Adipose tissue (tissue), 3 donors: ENCODE measurements at regions not wholly inside any gene's neighbourhood (a gene's known extent, or its start where the extent isn't known, plus 50 kb on each side); places are given as distances from the start of the nearest gene placed in this dataset.

Source experiments
- H3K27ac ChIP-seq: one replicate; pipeline ENCODE4 v1.5.1; 2013; ENCODE audit warnings: low read depth, low read length
- WGBS, 3 donors: extraction: QIAGEN DNeasy Blood & Tissue Kit; methylation state at CpG; one replicate each; pipeline ENCODE4 v1.1.7; 2013; 5-methylcytosine and 5-hydroxymethylcytosine counted together
- donor health status: healthy with polysubstance abuse.
- donor health status: Bipolar disorder and iron deficiency.
- donor health status: healthy.

DNA sequence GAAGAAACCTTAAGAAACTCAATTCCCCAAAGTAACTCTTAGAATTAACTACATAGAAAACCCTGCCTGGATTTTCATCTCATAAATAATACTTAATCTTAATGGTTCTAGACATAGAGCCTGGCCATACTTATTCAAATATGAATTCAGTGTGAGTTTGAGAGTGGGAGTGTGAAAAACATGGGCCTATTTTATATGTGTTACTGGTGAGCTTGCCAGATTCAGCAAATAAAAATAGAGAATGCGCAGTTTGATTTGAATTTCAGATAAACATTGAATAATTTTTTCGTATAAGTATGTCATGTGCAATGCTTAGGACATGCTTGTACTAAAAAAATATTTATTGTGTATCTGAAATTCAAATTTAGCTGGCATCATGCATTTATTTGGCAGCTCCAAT is 473.9 kb upstream of the FZD8 start:
- H3K27ac ChIP-seq = no peak overlapping the region
- 63 to 92% (median 89%) methylated on average over 2 of the region's 2 CpGs for WGBS, 3 donors

DNA sequence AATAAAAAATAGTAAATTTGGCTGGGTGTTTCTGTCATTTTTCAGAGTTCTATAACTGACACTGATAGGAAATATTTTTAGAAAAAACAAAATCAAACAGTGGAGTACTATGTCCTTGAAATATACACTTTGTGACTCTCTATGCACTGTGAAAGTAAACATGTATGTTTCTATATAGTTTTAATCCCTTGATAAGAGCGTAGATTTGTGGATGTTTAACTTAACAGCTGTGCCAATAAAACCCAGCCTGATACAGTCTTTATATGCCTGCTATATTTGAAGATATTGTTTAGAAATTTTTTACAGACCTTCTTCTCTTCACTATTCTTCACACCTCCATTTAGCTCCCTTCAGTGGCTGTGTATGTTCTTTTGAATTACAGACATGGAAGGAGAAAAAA is 473.3 kb upstream of the FZD8 start:
- H3K27ac ChIP-seq = no peak overlapping the region
- 49 to 93% (median 86%) methylated on average over 1 of the region's 1 CpG for WGBS, 3 donors

DNA sequence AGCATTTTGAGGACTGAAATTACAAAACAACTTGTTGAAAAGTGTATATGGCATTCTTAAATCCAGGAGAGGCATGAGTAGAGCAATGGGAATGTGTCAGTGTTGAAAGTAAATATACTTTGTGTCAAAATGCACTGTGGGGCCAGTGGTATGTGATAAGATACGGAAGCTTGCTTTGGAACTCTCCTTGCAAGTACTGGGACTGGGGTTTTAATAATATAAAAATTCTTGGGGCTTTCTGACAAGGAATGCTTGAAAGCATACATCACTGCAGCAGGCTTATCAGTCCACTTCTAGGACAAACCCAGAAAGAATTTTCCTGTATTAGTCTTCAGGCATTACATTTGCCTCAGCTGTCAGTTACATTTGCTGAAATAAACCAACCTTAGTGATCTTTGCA is 472.8 kb upstream of the FZD8 start:
- no peak overlapping the region for H3K27ac ChIP-seq
- 25 to 81% (median 70%) methylated on average over 1 of the region's 1 CpG for WGBS, 3 donors

DNA sequence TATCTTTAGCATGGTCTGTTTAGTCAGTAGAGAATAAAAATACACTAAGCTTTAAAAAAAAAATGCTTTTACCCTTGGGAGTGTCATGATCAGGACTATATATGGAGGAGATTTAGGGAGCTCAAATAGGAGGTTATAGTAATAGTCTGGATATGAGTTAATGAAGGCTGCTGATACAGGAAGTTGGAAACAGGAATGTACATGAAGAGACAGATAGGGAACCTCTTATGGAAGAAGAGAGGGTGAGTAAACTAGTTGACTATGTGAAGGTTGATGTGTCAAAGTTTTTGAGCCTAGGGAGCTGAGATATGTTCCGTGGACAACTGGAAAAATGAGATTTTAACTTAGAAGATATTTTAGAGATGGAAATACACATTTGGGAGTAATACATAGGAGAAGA is 472.0 kb upstream of the FZD8 start:
- no peak overlapping the region for H3K27ac ChIP-seq
- WGBS, 3 donors = 81 to 97% (median 85%) methylated on average over 1 of the region's 1 CpG

DNA sequence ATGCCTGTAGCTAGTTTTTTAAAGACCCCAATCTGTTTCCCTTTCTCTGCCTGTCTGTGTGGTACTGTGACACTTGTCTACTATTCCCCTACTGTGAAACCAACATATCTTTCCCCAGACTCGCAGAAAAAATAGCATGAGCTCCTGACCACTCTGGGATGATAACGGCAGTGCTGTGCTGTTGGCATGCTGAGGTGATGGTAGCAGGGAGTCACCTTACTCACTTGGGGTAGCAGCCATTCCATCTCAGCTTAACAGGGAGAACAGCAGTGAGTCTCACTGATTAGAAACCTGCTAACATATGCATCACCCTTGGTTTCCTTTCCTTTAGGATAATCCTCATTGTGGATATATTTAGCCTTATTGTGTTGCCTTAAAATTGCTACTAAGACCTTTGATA is 469.6 kb upstream of the FZD8 start:
- WGBS, 3 donors = 79 to 84% (median 83%) methylated on average over 2 of the region's 2 CpGs
- no peak overlapping the region for H3K27ac ChIP-seq

DNA sequence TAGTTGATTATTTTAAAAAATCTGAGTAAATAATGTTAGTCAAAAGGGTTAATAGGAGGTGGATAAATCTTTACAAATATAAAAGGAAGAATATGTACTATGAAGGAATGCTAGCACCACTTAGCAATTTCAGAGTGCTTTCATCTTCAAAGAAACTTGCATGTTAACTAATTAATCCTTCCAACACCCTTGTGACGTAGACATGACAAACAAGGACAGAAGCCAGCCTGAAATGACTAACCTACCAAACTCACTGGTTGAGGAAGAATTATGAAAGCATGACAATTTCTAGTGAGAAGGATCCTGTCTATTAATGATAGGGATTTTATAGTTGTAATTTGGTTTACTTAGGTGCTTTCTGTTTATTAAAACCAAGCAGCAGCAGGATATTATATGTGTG is 468.0 kb upstream of the FZD8 start:
- no peak overlapping the region for H3K27ac ChIP-seq
- 69 to 86% (median 70%) methylated on average over 1 of the region's 1 CpG for WGBS, 3 donors

DNA sequence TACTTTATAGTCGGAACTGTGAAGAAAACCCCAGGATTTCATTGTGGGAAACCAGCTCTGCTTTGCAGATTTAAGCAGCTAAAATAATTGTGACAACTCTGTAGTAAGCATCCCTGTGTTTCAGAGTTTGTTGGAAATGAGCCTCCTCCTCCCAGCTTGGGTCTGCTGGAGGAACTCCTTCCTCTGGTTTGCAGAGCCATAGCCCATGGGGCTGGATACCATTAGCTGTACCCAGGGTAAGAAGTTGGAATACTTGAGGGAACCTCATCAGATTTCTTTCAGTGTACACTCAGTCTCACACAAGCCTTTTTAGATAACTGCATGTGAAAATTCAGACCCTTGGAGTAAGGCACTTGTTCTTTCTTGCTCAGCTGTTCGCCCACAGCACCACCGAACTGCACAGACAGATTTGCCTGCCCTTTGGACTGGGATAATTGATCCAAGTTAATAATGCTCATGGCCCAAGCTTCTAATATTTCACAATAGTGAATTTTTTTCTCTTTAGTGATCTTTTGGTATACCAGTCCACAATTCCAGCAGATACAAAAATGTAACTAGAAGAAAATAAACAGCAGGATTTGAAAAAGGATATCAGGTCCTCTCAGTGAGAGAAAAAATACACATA is 467.4 kb upstream of the FZD8 start:
- 58 to 86% (median 78%) methylated on average over 3 of the region's 3 CpGs for WGBS, 3 donors
- no peak overlapping the region for H3K27ac ChIP-seq

DNA sequence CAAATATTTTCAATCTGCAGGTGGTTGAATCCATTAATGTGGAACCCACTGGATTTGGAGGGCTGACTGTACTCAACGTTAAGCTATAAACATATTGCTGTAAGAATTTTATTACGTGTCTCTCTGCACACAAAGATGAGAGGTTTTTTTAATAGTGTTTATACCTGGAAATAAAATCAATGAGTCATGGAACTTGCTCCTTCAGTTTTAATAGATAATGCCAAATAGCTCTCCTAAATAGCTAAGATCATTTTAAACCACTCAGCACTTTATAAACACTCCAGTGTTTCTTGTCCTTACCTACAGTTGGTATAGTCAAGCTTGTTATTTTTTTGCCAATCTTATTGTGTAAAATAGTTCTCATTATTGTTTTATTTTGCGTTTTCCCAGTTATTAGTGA is 455.6 kb upstream of the FZD8 start:
- no peak overlapping the region for H3K27ac ChIP-seq
- 83 to 89% (median 88%) methylated on average over 3 of the region's 3 CpGs for WGBS, 3 donors

DNA sequence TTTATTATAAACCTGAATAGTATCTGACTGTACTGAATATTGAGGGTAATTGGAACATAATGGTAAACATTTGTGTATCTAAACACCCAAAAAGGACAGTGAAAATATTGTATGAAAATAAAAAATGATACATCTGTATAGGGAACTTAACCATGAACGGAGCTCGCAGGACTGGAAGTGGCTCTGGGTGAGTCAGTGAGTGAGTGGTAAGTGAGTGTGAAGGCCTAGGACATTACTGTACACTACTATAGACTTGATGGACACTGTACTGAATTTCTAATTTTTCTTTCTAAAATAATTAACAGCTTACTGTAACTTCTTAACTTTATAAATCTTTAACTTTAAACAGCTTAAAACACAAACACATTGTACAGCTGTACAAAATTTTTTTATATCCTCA is 454.5 kb upstream of the FZD8 start:
- H3K27ac ChIP-seq = no peak overlapping the region
- WGBS, 3 donors = 69 to 98% (median 95%) methylated on average over 2 of the region's 2 CpGs

DNA sequence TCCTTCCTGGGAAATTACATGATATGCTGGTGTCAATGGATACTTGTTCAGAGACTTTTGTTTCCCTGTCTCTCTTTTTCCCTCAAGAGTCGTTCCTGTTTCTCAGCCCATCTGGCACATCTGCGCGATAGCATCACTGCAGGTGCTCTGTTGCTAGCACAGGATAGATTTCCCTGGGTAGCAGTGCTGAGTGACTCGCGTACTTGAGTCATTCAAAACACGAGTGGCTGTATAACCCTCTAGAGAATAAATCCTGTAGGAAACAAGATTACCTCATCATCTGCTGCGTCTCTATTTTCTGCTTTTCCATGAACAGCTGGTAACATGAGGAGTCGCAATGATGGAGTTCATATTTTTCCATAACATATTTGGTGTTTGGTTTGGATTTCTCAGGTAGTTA is 452.0 kb upstream of the FZD8 start:
- no peak overlapping the region for H3K27ac ChIP-seq
- WGBS, 3 donors = 57 to 78% (median 63%) methylated on average over 8 of the region's 8 CpGs

DNA sequence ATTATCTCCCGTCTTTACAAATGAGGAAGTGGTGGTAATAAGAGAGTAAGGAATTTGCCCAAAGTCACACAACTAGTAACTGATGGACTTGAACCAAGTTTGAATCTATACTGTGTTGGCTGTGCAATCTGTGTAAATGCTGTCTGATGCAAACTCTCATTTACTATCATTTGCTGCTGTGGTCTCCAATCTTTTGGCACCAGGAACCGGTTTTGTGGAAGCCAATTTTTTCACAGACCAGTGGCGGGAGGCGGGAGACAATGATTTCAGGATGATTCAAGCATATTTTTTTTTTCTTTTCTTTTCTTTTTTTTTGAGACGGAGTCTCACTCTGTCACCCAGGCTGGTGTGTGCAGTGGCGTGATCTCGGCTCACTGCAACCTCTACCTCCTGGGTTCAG is 450.0 kb upstream of the FZD8 start:
- no peak overlapping the region for H3K27ac ChIP-seq
- 78 to 85% (median 80%) methylated on average over 7 of the region's 7 CpGs for WGBS, 3 donors

DNA sequence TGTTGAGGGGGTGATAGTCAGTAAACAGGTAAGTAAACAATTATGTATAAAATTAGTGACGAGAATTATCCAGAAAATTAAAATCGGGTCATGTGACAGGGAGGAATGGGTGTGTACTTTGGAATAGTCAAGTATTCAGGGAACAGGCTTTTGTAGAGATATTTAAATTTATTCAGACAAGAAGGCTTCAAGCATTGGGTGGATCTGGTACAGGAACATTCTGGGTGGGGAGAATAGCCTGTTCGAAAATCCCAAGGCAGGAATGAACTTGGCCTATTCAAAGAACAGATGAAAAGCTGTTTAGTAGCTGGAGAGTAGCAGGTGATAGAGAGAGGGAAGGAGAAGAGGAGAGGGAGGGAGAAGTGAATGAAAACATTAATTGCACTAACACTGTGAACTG is 448.9 kb upstream of the FZD8 start:
- no peak overlapping the region for H3K27ac ChIP-seq
- 87 to 93% (median 91%) methylated on average over 3 of the region's 3 CpGs for WGBS, 3 donors

DNA sequence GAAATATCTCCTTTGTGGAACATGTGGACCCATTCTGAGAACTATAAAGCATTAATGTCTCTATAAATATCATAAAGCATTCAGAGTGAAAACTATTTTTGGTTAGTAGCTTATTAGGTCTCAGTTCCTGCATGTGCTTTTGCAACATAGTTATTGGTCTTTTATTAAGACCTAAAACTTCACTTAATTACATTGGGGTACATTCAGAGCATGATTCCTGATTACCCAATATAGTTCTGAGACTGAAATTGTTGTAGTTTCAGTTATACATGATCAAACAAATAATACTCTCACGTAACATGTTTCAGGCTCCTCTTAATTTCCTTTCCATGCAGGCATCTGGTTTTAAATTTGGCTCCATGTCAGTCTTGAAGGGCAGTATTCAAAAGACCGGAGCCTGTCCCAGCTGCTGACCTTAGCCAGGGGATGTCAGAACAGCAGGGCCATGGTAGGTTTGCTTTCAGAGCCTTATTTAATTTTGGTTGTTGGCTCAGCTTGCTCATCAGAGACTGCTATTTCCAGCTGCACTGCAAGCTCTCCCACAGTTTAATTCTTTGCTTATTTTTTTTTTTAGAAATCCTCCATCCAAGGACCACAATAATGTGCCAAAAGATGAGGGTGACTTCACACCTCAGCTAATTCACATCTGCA is 447.8 kb upstream of the FZD8 start:
- no peak overlapping the region for H3K27ac ChIP-seq
- WGBS, 3 donors = 44 to 75% (median 53%) methylated on average over 2 of the region's 2 CpGs

DNA sequence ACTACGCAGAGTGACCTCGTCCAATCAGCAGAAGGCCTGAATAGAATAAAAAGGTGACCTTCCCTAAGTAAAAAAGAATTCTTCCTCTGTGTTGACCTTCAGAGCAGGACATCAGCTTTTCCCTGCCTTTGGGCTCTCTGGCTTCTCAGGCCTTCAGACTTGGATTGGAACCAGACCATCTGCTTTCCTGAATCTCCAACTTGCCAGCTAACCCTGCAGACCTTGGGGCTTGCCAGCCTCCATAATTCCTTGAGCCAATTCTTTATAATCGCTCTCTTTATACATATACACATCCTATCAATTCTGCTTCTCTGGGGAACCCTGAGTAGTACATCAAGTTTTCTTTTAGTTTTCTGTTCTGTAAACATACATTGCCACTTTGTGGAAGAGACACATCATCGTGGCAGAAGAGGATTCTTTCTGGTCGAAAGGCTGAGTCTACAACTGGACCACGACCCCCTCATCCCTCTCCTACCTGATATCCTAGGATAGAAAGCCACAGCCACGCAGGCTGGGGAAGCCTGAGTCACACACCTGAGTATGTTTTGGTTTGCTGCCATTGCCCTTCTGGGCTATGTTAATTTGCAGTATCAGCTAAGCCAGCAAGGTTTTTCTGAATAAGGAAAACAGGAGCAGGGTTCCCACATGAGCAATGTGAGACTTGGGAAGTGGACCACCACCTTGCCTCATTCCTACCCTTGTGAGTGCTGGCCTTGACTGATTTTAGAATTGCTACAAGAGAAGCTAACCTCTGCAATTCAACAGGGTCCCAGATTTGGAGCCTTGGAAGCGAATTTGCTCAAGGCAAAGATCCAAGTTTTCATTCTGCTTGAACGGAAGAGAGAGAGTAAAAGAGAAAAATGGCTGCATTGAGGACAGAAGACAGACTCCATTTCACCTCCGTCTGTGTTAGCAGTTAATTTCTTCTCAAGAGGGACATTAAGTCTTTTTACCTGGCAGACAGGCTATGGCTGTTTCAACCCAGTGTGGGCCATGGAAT is 445.2 kb upstream of the FZD8 start:
- WGBS, 3 donors = 77 to 85% (median 78%) methylated on average over 10 of the region's 10 CpGs
- no peak overlapping the region for H3K27ac ChIP-seq

DNA sequence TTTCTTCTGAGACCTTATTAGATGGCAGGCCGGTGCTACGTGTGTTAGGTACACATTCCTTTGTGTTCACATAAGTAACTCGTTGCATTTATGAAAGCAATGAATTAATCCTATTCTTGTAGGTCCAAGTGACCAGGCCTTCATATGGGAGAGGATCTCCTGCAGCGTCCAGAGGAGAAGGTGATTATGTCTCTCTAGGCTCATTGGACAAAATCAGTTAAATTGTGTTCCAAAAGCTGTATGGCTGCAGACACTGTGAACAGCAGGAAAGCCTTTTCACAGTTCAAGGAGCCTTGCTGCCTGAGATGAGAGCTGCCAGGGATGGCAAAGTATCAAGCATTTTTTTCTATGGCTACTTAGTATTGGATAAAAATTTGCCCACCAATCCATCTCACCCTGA is 433.1 kb upstream of the FZD8 start:
- H3K27ac ChIP-seq = no peak overlapping the region
- WGBS, 3 donors = 48 to 82% (median 80%) methylated on average over 4 of the region's 4 CpGs

DNA sequence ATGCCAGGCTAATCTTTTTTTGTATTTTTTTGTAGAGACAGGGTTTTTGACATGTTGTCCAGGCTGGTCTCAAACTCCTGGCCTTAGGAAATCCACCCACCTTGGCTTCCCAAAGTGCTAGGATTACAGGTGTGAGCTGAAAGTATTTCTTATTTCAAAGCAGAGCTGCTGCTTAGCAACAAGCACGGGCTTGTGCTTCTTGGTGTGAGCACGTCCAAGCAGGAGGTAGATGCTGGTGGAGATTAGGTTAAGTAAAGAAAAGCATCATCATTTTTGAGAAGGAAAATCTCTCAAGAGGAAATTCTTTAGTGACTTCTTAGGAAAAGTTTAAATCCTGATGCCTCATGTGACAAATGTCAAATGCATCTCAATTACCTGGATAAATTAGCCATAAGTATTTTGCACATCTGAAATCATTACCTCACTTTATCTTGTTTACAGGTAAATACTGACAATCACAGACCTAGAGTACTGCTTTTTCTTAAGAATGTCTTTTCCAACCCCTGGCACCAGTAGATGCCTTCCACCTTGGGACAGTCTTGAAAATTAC is 431.8 kb upstream of the FZD8 start:
- 63 to 85% (median 68%) methylated on average over 2 of the region's 2 CpGs for WGBS, 3 donors
- H3K27ac ChIP-seq = no peak overlapping the region

DNA sequence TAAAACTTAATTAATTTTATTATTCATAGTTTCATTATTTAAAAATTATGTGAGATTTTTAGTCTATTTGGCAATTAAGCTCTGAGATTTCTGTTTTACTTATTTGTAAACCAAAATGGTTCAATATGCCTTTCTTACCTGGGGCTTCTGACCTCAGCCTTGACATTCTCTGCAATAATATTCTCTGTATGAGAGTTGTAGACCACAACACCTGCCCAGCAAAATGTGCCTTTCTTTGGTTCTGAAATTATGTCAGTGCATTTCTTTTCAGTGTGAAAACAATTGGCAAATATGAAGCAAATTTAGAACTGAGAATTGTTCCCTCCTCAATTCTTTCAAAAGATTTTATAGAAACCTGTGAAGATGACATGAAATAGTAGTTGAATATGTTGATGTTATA is 426.4 kb upstream of the FZD8 start:
- no peak overlapping the region for H3K27ac ChIP-seq

DNA sequence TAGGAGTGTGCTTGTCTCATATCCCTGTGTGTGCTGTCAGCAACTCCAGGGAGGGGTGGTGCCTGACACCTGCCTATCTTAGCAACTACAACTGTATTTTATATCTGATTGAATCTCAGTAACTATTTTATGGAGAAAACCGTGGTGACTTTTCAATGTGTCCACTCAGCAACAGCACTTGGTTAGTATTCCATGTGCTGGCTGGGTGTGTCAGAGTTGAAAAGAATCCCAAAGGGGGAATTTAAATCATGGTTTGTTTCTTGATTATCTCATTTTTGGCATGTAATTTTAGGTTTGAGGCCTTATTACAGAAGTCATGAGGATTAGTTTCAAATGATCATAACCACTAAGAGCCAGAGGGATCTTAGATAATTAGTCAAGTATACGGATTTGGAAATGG is 425.7 kb upstream of the FZD8 start:
- 49 to 74% (median 56%) methylated on average over 2 of the region's 2 CpGs for WGBS, 3 donors
- H3K27ac ChIP-seq = no peak overlapping the region

DNA sequence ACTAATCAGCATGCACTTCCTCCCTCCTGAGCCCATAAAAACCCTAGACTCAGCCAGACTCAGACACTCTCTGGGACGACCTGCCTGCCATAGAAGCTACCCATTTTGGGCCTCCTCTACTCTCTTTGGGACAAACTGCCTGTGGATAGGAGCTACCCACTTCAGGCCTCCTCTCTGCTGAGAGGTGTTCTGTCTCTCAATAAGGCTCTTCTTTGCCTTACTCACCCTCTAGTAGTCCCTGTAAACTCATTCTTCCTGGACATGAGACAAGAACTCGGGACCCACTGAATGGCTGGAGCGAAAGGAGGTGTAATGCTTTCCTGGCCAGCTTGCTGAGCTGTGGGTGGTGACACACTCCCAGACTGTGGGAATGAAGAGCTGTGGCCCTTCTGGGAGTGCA is 424.8 kb upstream of the FZD8 start:
- WGBS, 3 donors = 91 to 98% (median 97%) methylated on average over 3 of the region's 3 CpGs
- H3K27ac ChIP-seq = no peak overlapping the region
